Esophagus muscularis mucosa (tissue), 4 donors: ENCODE measurements at regions not wholly inside any gene's neighbourhood (a gene's known extent, or its start where the extent isn't known, plus 50 kb on each side); places are given as distances from the start of the nearest gene placed in this dataset.

Experiments
- EP300 ChIP-seq: sonication (generic); formaldehyde crosslinking; IDR thresholded peaks from one replicate; pipeline ENCODE4 v1.6.1; 2017; ENCODE audit warnings: antibody characterized with exemption
- POLR2AphosphoS5 ChIP-seq, 2 donors: sonication (generic); formaldehyde crosslinking; IDR thresholded peaks; one replicate each; pipeline ENCODE4 v1.6.1; 2017; ENCODE audit warnings: antibody characterized with exemption in 2 of 2
- TF ChIP-seq, protein P1 (sequence below), 3 experiments: fragments of 200-600 bp in 2 of 3; fragments of 450-650 bp in 1 of 3; sonication (generic) in 2 of 3; IDR thresholded peaks; one replicate each; pipeline ENCODE4 v1.5.1; 2017 to 2019; ENCODE audit warnings: antibody characterized with exemption in 3 of 3, mild to moderate bottlenecking in 2 of 3, moderate library complexity in 1 of 3

DNA sequence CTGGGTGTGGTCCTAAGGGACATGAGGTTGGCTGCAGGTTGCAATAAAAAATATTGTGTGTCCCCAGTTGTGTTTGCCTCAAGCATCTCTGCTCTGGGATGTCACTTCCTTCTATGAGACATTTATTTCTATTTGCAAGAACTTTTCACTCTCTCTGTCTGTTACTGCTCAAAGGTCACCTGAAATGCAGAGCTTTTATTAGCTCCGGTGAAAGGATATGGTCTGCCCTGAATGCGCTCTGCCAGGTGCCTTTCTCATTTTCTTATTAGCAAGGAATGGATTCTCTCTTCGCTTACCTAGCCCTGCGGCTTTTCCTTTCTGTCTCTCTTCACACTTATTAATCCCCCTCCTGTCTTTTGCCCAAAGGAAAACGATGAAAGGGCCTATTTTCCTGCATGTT, 526.1 kb downstream of the TMEM38B start:
- TF ChIP-seq POLR2AphosphoS5 (IDR thresholded peaks at IDR 0.05) (no peak), EP300 (no peak)
- TF ChIP-seq, protein P1, sequence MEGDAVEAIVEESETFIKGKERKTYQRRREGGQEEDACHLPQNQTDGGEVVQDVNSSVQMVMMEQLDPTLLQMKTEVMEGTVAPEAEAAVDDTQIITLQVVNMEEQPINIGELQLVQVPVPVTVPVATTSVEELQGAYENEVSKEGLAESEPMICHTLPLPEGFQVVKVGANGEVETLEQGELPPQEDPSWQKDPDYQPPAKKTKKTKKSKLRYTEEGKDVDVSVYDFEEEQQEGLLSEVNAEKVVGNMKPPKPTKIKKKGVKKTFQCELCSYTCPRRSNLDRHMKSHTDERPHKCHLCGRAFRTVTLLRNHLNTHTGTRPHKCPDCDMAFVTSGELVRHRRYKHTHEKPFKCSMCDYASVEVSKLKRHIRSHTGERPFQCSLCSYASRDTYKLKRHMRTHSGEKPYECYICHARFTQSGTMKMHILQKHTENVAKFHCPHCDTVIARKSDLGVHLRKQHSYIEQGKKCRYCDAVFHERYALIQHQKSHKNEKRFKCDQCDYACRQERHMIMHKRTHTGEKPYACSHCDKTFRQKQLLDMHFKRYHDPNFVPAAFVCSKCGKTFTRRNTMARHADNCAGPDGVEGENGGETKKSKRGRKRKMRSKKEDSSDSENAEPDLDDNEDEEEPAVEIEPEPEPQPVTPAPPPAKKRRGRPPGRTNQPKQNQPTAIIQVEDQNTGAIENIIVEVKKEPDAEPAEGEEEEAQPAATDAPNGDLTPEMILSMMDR (IDR thresholded peaks at IDR 0.05), result no peak
